ENCODE measurements at regions not wholly inside any gene's neighbourhood (a gene's known extent, or its start where the extent isn't known, plus 50 kb on each side); places are given as distances from the start of the nearest gene placed in this dataset.

DNA sequence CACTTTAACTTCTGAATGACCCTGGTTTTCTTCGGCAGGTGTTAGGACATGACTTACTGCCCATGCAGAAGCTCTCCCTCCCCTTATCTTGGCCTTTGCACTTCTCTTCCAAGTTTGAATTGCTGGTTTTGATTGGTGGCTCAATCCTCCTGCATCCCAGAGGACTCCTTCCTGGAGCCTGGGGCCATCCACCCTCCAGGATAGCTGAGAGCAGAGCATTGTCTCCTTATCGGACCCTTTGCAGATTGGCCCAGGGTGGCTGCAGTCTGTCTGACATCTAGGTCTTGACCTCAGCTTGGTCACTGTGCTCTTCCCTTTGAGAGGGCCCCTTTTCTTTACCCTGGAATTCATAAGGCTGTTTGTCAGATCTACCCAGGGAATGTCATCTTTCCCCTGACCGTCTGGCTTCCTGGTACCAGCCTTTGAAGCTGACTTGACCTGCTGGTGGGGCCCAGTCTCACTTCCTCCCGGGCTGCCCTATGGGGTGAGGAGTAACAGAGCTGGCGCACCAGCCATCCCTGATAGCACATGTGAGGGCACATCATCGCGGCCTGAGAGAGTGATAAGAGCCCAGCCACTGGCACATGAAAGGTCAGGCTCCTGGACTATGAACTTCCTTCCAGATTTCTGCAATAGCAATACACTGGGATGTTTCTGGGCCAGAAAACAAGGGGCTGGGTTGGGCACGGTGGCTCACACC, 172.9 kb upstream of the UBL3 start:
- TF ChIP-seq POLR2A (IDR thresholded peaks at IDR 0.05) (no peak), EP300 (IDR thresholded peaks at IDR 0.05) (no peak)
